ENCODE measurements at regions not wholly inside any gene's neighbourhood (a gene's known extent, or its start where the extent isn't known, plus 50 kb on each side); places are given as distances from the start of the nearest gene placed in this dataset.

DNA sequence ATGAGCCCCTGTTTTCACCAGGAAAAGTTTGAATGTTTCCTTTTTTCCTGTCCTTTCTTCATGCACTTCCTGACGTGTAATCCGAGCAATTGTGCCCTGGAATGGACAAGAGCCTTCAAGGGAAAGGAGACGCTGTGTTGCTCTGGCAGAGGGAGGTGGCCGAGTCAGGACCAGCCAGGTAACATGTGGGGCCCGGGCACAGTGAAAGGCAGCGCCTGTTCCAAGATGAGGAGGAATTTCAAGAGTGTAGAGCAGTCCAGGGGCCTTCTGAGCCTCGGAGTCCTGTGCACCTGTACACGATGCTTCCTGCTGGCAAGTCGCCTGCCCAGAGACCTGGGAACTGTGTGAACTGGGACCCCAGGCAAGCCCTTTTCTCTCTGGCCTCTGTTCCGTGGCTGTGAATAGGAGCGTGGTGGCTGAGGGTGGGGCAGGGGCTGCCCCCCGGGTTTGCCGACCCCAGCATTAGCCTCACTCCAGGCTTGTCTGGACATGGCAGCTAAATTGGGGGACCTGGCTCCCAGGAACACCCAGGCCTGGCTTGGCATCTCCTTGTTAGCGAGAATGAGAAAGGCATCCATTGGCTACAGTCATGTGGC, 92.0 kb downstream of the MYEOV start:
- Histone ChIP-seq H4K20me1 (ENCODE audit: insufficient read depth) (no peaks in the 10 kb centered on the region), H3K27ac (ENCODE audit: low read depth, low read length) (no peak overlapping the region), H3K9me2 (ENCODE audit: insufficient read depth) (no peaks in the 10 kb centered on the region), H2AFZ (ENCODE audit: low read depth, low read length, poor library complexity, severe bottlenecking) (no peak overlapping the region), H3K36me3 (ENCODE audit: control insufficient read depth in 1 of 2, insufficient read depth in 2 of 2, low read length in 2 of 2) (no peaks in the 10 kb centered on the region), H3K4me2 (ENCODE audit: low read length) (no peak overlapping the region), H3K9ac (ENCODE audit: low read length) (no peak overlapping the region), H3K4me3 (replicated peaks in 1 of 2; ENCODE audit: low read depth in 1 of 2, low read length in 2 of 2) (no peak overlapping the region), H3K79me2 (ENCODE audit: insufficient read depth, low read length) (no peaks in the 10 kb centered on the region), H3K9me3 (ENCODE audit: control insufficient read depth in 1 of 2, insufficient read depth in 1 of 2, low read depth in 1 of 2, low read length in 2 of 2) (peaks cover 0 to 18% of the 10 kb centered on the region in 2 experiments; a peak in 1 of 4 replicates), H3K4me1 (ENCODE audit: control insufficient read depth in 1 of 2, insufficient read depth in 2 of 2, low read length in 2 of 2) (peaks cover 0 to 23% of the 10 kb centered on the region in 2 experiments; a peak in 3 of 4 replicates), H3K27me3 (ENCODE audit: insufficient read depth, low read length) (no peaks in the 10 kb centered on the region)
- no peak for ATAC-seq
- ChIA-PET RAD21 (ENCODE audit: low non-redundant PET in 1 of 2, low total read pairs in 2 of 2, uncharacterized antibody in 2 of 2, unreplicated experiment in 2 of 2) (no interaction called here), CTCF (no interaction called here), POLR2A (interaction anchor here (0.8 kb wide), 1 partner anchor 57 kb away, joined by 3 read pairs; no protein-coding TSS in a partner anchor)
- no peak for TF ChIP-seq SP1 (IDR thresholded peaks at IDR 0.05; ENCODE audit: low read depth)
- TF ChIP-seq YY1 (IDR thresholded peaks at IDR 0.05; ENCODE audit: extremely low read depth, insufficient replicate concordance, low read depth, low read length): no peak
- no peak for TF ChIP-seq ELF1 (IDR thresholded peaks at IDR 0.05; ENCODE audit: borderline replicate concordance, low read depth)
- TF ChIP-seq EZH2 (IDR thresholded peaks at IDR 0.05): no peak
- TF ChIP-seq POLR2A (IDR thresholded peaks at IDR 0.05; ENCODE audit: borderline replicate concordance, extremely low read depth, insufficient read depth, insufficient read length): no peak
- TF ChIP-seq, protein P1, sequence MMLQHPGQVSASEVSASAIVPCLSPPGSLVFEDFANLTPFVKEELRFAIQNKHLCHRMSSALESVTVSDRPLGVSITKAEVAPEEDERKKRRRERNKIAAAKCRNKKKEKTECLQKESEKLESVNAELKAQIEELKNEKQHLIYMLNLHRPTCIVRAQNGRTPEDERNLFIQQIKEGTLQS (IDR thresholded peaks at IDR 0.05): no peak
- no peak for TF ChIP-seq JUND (IDR thresholded peaks at IDR 0.05)
- BruUV-seq (replicated peaks): no TSS peak
- intact Hi-C loops (cut with micrococcal nuclease): no loop called here
- no peak for DNase-seq (ENCODE audit: low read depth, low spot score)

DNA sequence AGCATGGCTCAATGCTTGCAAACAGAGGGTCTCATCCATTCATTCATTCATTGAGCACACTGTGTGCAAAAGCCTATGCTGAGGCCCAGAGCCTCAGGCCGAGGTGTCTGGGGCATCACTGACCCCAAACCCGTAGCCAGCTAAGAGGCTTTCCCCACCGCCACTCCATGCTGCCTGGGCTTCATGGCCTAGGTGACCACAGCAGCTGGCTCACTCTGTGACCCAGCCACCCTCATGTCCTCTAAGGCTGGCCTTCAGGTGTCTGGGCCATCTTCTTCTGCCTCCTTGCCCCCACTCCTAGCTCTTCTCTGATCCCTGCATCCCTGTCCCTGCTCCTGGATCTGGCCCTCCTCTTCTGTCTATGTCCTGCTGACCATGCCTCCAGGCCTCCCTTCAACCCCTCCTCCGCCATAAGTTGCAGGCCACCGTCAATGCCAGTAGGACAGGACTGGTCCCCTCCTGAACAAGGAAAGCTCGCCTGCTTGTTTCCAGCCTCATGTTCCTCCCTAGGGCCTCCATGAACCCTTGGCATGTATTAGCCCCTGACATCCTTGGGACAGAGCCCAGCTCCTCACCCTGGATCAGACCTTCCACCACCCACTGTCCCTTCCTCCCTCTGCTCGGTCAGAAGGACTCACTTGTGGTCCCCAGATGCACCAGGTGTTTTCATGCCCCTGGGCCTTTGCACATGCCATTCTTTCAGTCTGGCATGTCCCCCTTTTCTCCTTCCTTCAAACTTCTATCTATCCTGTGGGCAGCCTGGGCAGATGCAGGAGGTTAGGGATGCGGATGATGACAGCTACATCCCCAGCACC, 92.8 kb downstream of the MYEOV start:
- H4K20me1 ChIP-seq (ENCODE audit: insufficient read depth): no peaks in the 10 kb centered on the region
- H3K9ac ChIP-seq (ENCODE audit: low read length): no peak overlapping the region
- ChIA-PET POLR2A (interaction anchor here (0.8 kb wide), 1 partner anchor 56 kb away, joined by 3 read pairs; no protein-coding TSS in a partner anchor), CTCF (no interaction called here), RAD21 (ENCODE audit: low non-redundant PET in 1 of 2, low total read pairs in 2 of 2, uncharacterized antibody in 2 of 2, unreplicated experiment in 2 of 2) (no interaction called here)
- no peaks in the 10 kb centered on the region for H3K9me2 ChIP-seq (ENCODE audit: insufficient read depth)
- intact Hi-C loops (cut with micrococcal nuclease): no loop called here
- no peak overlapping the region for H3K27ac ChIP-seq (ENCODE audit: low read depth, low read length)
- peaks cover 0 to 18% of the 10 kb centered on the region in 2 experiments; a peak in 1 of 4 replicates for H3K9me3 ChIP-seq (ENCODE audit: control insufficient read depth in 1 of 2, insufficient read depth in 1 of 2, low read depth in 1 of 2, low read length in 2 of 2)
- H3K27me3 ChIP-seq (ENCODE audit: insufficient read depth, low read length): no peaks in the 10 kb centered on the region
- DNase-seq (ENCODE audit: low read depth, low spot score) (no peak), ATAC-seq (no peak)
- no peak overlapping the region for H3K4me3 ChIP-seq (replicated peaks in 1 of 2; ENCODE audit: low read depth in 1 of 2, low read length in 2 of 2)
- TF ChIP-seq ZNF274 (IDR thresholded peaks at IDR 0.05; ENCODE audit: low read depth, low read length) (no peak), SRF (IDR thresholded peaks at IDR 0.05; ENCODE audit: low read depth) (no peak), CEBPB (IDR thresholded peaks at IDR 0.05; ENCODE audit: low read depth) (no peak), EGR1 (IDR thresholded peaks at IDR 0.05; ENCODE audit: low read depth) (no peak)
- H3K36me3 ChIP-seq (ENCODE audit: control insufficient read depth in 1 of 2, insufficient read depth in 2 of 2, low read length in 2 of 2): no peaks in the 10 kb centered on the region
- no peak overlapping the region for H2AFZ ChIP-seq (ENCODE audit: low read depth, low read length, poor library complexity, severe bottlenecking)
- H3K79me2 ChIP-seq (ENCODE audit: insufficient read depth, low read length): no peaks in the 10 kb centered on the region
- no TSS peak for BruUV-seq (replicated peaks)
- no peak overlapping the region for H3K4me2 ChIP-seq (ENCODE audit: low read length)
- peaks cover 0 to 15% of the 10 kb centered on the region in 2 experiments; a peak in 3 of 4 replicates for H3K4me1 ChIP-seq (ENCODE audit: control insufficient read depth in 1 of 2, insufficient read depth in 2 of 2, low read length in 2 of 2)
